SIG-M5 treated with dmso at 0.1 percent for 504 hours (cell line): ENCODE measurements at regions not wholly inside any gene's neighbourhood (a gene's known extent, or its start where the extent isn't known, plus 50 kb on each side); places are given as distances from the start of the nearest gene placed in this dataset.

ENCODE experiments used
- DNase-seq: peaks from one replicate; lab custom pipeline; 2025; ENCODE audit not compliant: unreplicated experiment; lab: John Stamatoyannopoulos, UW

DNA sequence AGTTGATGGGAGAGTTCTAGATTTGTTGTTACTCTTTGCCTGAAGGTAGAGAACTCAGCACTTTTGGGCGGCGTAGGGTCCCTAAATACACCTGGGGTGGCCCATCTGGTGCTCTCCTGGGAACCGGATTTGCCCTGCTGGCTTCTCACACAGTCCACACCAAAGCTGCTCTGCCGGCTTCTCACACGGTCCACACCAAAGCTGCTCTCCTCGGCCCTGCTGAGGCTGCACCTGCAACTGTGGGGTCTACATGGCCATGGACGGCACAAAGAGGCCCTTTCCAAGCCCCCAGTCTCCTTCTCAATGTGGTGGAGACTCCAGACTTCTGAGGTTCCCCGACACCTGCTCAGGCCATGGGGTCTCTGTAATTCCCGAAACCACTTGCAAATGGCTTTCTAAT is 124.8 kb upstream of the GPC1 start:
- DNase-seq, result no peak

DNA sequence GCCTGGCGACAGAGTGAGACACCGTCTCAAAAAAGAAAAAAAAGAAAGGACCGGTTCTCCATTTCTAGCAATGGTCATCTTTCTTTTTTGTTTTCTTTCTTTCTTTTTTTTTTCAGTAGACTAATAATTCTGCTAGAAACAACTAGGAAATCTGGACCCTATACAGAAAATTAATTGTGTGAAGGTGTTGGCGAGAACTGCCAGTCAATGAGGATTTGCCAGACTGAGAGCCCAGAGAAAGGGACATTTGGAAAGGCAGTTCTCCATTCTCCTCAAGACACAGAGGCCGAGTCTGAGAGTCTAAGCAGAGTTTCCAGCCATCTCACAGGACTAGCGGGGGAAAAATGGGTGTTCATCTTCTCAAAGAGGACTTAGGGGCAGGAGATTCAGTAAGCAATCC is 123.6 kb upstream of the GPC1 start:
- no peak for DNase-seq

DNA sequence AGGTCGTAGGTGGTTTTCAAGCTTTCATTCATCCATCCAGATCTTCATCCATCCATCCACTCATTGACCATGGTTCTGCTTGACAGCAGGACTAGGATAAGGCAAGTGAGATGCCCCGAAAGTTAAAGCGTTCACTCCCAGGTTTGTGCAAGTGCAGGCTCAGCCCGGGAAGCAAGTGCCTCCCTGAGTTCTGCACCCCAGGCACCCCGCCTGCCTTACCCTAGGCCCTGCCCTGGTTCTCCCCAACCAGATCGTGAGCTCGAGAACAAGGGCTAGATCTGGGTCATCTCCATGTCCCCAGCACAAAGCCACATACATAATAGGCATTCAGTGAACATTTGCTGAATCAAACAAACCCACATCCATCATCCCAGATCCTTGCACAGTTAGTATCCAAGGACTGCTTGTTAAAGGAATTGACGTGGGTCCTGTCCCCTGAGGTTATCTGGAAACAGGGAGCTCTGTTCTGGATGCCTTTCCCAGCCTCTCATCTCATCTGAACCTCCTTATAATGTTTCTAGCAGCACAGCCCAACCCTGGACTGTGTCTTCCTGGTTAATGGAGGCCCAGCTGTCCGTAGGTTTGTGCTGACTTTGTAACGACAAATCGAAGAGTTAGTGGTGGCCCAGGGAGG is 116.1 kb upstream of the GPC1 start:
- DNase-seq, result no peak

DNA sequence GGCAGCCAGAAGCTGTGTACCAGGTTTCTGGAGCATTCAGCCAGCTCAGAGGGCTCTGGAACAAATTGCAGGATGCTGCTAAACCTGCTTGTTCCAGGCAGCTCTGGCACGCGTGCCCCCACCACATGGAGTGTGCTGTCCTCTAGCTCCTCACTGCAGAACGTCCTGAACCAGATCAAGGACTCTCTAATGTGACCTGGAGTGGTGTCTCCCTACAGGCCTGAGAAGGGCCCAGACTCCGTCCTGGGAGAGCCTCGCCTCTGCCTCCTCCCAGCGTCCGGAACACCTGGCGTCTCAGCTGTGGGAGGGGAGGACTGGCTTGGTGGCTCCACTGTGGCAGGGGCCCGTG is 115.6 kb upstream of the GPC1 start:
- no peak for DNase-seq

DNA sequence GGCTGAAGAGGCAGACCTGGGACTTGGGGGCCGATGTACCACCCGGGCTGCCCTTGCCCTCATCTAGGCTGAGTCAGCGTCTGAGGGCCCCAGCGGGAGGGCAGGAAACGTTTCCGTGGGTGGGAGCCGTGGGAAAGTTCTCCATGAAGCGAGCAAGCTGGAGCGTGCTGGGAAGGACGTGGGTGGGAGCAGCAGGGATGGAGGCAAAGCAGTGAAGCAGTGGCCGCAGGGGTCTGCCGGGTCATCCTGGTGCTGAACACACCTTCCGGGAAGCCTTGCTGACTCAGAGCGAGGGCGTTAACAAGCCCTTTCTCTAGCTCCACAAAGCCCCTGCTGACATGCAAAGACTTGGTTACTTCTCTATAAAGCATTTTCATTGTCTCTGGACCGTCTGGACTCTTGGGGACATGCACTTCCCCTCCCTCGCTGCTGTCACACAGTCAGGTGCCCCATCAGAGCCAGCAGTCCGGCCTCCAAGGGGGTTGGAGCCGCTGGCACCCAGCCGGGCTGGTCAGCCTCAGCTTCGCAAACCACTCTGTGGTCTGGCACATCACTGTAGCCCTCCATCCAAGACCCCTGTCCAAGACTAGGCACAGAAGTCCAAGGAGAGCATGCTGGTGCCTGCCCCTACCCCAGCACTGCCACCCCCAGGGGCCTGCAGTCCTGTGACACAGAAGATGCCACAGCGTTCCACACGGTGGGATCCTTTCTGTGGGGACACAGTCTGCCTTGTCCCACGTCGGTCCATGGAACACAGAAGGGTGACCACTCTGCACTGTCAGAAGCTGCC is 115.1 kb upstream of the GPC1 start:
- no peak for DNase-seq

DNA sequence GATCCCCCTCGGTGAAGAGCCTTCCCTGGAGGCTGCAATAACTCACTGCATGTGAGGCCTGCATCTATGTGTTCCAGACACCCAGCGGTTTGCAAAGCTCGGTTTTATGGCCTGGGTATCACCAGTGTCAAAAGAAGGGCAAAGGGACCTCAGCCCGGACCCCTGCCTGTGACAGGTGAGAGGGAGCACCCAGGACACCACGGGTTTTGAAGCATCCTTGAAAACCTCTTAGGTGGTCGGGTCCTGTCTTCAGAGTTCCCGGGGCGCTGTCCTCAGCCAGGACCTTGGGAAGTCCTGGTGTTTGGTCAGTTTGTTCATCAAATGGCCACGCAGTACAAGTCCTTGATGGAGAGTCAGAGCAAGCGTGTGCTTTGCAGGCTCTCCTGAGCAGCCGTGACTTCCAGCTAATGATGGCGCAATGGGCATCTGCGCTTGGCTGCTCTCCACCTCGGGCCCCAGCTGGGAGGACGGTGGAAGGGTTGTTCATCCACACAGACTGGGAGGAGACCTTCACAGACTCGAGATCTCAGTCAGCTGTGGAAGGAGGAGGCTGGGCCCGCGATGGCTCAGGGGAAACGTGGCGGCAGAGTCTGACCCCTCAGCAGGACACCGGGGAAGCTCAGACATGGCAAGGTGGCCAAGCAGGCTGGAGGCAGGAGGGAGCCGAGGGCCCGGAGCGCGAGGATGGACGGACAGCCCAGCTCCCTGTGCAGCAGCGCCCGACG is 113.1 kb upstream of the GPC1 start:
- no peak for DNase-seq

DNA sequence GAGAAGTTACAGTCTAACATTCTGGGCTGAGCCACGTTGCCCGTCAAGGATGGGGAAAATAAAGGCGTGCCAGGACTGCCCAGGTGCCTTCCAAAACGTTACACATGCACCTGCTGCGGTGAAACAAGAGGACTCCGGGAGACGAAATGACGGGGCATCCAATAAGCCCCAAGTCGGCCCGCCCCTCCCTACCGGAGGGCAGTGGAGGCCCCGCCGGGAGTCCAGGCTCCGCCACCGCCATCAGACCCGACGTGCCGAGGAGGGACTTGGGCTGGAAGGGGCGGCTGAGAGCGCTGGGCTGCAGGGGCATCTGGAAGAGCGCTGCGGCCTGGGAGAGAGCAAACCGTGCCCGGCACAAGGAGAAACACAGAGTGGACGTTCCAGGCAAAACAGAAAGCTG is 112.5 kb upstream of the GPC1 start:
- no peak for DNase-seq

DNA sequence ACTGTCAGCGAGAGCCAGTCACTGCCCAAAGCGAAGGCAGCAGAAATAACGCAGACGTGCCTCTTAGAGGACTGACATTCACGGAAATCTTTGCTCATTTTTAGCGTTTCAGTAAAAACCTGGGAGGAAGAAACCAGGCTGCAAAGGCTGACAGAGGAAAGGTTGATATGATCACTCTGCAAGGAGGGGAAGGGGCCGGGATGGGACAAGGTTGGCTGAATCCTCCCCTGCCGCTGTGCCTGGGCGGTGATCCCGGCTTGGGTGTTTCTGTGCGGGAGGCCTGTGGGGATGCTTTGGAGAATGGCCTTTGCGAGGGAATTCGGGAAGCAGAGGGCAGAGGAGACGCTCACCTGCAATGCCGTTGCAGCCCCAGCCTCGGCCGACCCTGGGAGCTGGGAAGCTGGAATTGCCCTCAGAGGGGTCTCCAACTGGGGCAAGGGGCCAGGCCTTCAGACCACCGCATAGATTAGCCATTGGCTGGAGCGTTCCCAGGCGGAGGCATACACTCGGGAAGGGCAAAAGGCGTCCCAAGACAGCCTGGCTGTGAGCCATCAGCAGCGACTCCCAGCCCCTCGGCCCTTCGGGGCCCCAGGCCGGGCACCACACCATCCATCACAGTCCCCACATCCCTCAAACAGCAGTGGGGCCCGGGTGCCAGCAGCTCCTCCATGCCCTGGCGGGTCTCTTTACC is 111.7 kb upstream of the GPC1 start:
- DNase-seq, result no peak

DNA sequence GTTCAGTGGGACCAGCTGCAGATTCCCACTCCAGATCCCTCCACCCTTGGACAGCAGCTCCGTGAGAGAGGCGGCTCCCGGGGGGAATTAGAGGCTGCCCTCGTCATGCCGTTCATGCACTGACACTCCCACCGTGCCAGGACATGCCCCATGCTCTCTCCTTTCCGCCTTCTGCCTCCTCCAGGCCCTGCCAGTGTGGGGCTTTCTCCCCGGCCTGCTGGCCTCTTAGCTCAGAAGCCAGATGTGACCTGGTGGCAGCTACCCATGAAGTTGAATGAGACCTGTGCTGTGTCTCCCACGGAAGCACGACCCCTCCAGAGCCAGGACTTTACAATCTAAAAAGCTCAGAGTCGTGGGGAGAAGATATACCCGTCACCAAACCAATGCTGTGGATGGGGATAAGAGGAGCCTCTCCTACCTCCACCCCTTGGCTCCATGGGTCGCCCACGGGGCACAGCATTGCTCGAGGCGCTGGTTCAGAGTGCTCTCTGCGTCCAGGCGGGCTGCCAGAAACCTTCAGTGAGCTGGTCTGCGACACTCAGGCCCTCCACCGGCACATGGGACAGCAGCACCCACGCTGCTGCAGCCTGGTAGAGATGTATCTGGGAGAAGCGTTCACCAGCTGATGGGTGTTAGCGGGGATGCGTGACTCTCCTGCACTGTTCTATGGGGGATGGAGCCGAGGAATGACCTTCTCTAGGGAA is 111.0 kb upstream of the GPC1 start:
- DNase-seq, result no peak

DNA sequence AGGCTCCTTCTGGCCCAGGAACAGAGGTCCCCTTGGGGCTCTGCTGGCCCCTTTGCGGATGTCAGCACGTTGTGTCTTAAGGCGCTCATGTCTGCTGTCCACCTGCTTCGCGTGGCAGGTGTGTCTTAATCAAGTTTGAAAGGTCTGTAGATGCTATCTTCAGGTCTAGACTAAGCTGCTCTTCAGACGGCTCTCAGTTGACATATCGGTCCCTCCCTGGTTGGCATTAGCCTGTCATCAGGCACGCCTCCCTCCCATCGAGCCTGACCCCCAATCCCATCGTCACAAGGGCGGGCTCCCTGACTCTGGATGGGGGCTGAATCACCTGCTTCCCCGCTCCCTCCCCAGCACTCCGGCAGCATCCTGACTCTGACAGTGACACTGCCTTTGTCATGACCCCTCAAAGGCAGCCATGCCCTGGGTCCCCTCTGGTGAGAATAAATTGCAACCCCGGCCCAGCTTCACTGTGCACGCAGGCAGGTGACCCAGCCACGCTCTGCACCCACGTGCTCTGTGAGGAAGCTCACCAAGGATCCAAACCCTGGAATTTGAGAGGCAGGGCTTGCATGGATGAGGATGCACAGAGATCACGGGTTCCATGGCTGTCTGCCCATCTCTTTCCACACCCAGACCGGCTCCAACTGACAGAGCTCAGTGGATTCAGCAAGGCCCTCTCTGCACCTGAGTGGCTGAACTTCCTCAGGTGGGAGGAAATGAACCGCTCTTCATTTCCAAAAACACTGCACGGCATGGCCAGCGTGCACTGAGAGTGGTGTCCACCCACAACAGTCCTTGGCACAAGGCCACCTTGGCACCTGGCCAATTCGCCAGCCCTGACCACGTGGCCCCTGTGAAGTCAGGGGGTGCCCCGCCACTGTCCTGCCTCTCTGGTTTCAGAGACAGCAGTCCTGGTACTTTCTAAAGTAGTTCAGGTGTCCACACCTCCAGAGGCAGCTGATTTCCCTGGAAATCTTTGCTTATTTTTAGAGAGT is 110.2 kb upstream of the GPC1 start:
- DNase-seq, result no peak

DNA sequence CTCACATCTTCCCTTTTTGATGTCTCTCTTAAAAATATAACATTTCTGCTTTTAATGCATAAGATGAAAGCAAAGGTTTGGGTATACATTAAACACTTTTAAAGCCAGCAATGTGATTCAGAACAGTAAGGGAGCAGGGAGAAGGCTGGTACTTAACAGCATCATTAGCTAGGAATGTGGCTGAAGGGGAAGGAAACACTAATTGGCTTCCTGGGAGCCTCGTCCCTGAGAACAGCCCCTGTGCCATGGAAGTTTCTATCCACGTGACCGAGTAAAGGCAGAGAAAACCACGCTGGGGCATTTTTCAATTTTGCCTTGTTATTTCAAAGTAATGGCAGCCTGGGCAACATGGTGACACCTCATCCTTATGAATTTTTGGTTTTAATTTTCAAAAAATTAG is 109.2 kb upstream of the GPC1 start:
- no peak for DNase-seq

DNA sequence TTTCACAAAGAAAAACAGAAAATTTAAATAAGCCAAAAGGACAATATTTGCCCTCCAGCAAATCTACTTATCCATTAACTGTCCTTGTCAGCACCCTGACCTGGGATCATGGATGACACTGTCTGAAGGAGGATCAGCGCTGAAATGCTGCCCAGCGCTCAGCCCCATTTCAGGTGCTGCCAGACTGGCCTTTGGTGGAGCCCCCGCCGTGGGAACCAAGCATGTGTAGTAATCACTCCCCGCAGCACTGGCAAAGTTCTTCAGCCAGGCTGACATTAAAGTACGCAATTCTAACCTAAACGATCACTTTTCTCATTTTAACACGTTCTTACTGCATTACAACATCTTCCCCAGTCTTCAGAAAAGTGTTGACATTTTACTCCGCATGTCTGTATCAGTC is 108.6 kb upstream of the GPC1 start:
- no peak for DNase-seq

DNA sequence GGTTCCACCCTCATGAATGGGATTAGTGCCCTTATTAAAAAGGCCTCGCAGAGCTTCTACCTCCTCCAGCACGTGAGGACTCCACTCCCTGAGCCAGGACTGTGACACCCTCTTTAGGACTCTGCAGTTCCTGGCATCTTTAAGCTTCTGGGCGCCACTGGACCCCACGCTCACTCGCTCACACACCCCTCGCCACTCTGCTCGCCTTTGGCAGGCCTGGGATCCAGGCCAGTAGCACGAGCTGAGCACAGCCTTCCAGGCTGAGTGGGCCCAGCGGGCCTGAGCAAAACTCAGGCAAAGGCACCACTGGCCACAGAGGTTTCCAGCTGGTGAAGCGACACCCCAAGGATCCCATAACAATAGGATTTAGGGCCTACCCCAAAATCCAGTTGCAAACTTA is 107.9 kb upstream of the GPC1 start:
- DNase-seq, result no peak

DNA sequence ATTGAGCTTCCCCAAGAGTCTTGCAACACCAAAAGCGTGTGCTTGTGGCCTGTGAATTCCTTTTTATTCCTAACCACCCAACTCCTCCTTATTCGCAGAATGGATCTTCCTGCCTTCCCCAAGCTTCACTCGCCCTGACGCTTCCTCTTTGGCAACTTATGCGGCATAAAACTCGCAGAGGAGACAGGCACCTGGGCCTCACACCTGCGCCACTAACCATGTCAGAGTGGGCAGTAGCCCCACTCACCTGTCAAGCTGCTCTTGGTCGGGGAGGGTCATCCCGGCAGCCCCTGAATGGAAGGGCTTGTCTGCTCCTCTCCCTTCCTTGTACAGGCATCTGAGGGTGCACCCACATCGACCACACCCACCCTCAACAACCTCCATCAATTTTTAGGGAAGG is 106.9 kb upstream of the GPC1 start:
- DNase-seq, result no peak

DNA sequence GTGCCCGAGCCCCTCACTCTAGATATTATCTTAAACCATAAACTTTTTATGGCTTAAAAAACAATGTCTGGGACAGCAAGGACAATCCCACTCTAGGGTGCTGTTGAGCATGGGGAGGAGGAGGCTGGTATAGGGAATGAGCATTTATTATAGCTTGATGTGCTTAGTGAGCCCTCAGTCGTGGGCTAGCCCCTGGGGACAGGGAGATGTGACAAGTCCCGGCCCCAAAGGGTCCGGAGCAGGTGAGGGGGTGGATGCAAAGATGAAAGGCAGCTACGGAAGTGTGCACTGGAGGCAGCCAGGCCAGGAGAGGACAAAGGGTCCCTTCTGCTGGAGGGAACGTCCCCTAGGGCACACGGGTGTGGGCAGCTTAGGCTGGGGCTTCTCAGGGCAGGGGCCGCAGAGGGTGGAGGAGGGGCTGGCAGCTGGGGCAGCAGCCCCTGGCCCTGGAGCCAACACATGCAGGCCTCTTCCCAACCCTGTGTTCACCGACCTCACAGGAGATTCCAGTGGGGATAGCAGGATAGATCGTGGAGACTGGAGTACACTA is 106.3 kb upstream of the GPC1 start:
- DNase-seq, result no peak

DNA sequence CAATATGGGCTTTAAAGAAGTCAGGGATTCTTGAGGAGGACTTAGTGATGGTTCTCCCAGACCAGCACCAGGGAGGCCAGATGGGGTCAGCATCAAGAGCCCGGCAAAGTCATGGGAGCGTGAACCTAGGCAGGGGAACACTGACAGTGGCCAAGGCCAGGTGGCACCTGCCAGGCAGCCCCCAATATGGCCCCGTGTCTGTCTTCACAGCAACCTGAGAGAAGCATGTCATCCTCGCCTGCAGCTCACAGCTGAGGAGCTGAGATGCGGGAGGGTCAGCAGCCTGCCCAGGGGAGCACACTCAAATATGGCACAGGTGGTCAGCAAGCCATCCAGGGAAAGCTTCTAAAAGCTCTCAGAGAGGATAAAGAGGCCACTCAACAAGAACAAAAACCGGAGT is 105.7 kb upstream of the GPC1 start:
- no peak for DNase-seq

DNA sequence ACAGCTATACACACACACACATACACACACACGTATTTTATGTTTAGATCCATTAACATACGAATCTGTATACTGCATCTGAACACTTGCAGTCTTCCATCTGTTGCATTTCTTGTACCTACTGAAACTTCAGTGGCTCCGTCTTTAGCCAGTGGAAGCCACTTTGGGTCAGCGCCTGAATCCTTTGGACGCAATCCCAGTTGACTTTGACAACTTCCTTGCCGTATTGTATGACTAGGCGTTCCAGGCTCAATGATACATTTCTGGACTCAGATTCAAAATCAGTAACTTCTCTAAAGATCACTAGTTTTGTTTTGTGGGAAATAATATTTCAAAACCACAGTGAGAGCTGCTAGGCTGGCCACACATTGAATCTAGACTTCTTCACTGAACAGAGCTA is 101.5 kb upstream of the GPC1 start:
- DNase-seq, result no peak

DNA sequence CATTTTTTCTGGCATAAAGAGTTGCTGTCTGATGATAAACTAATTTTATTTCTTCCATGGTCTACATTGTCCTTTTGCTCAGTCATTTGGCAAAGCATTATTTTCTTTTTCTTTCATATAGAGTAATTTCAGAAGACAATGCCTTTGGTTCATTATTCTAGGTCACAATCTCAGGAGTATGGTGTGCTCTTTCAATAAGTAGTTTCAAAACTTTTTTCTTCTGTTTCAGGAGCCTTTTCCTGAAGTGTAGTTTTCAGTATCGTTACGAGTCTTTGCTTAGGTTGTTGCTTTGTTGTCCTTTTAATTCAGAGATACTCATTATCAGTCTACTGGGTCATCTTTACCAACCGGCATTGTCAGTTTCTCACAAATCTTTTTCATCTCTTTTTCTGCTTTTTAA is 100.4 kb upstream of the GPC1 start:
- DNase-seq, result no peak

DNA sequence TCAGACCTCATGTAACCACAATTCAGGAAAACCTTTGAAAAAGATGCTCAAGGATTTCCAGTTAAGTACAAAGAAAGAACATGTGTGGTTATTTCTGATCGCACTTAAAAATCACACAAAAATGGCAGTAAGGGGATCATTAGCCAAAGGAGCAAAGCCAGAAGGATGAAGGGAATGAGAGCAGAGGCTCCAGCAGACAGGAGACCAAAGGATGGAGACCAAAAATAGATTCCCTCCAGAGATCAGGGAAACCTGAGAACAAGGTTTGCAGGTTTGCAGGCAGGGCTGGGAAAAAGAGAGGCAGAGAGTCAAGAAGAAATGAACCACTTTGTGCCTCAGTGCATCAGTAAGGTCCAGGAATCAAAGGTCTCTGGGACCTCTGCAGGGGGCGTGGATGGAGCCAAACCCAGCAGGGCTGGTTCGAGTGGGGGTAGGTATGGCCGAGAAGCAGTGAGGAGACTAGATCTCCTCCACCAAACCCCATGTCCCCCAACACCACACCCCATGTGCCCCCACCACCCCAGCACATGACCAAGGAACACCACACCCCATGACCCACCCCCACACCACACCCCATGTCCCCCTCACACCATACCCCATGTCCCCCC is 98.5 kb upstream of the GPC1 start:
- DNase-seq, result no peak
